H1 (cell line): ENCODE measurements at regions not wholly inside any gene's neighbourhood (a gene's known extent, or its start where the extent isn't known, plus 50 kb on each side); places are given as distances from the start of the nearest gene placed in this dataset.

Source experiments
- CTCF ChIA-PET: fragments of 300-600 bp; sonication (Branson Sonifier 250); formaldehyde crosslinking; loops from one replicate; lab custom pipeline; 2021; ENCODE audit not compliant: partially characterized antibody; lab: Charles Lee
- POLR2A ChIA-PET: fragments of 300-600 bp; sonication (Branson Sonifier 250); formaldehyde crosslinking; loops from one replicate; lab custom pipeline; 2021; ENCODE audit warnings: inconsistent platforms; ENCODE audit not compliant: partially characterized antibody; lab: Charles Lee
- DNase-seq, 2 experiments: peaks; one replicate each; pipeline versions ENCODE4 v3.0.0 to v3.0.0-alpha.2; 2010 to 2022; ENCODE audit warnings: low spot score in 2 of 2, low read depth in 1 of 2, mixed read lengths in 1 of 2
- FAIRE-seq: peaks from 2 replicates; lab custom pipeline; 2011; peaks lifted over from hg19 to GRCh38; lab: Jason Lieb, UNC
- H2AFZ ChIP-seq: 2 replicates; pipeline ENCODE4 v1.8.1; 2012; ENCODE audit warnings: low read length, inconsistent platforms
- H2AK5ac ChIP-seq: 2 replicates; pipeline ENCODE4 v1.6.1; 2013; ENCODE audit warnings: low read depth, low read length
- H2BK120ac ChIP-seq: replicated peaks from 2 replicates; pipeline ENCODE3; 2013; ENCODE audit warnings: low read depth, low read length, inconsistent platforms
- H2BK12ac ChIP-seq: 2 replicates; pipeline ENCODE4 v1.6.1; 2013; ENCODE audit warnings: low read depth, low read length
- H2BK15ac ChIP-seq: 2 replicates; pipeline ENCODE4 v1.6.1; 2013; ENCODE audit warnings: low read length
- H2BK20ac ChIP-seq: 2 replicates; pipeline ENCODE4 v1.6.1; 2013; ENCODE audit warnings: low read length
- H2BK5ac ChIP-seq: 2 replicates; pipeline ENCODE4 v1.6.1; 2013; ENCODE audit warnings: low read depth, low read length
- H3K14ac ChIP-seq: 2 replicates; pipeline ENCODE4 v1.6.1; 2013; ENCODE audit warnings: inconsistent platforms; ENCODE audit not compliant: insufficient read length
- H3K18ac ChIP-seq: 2 replicates; pipeline ENCODE4 v1.6.1; 2013; ENCODE audit warnings: low read length; ENCODE audit errors: extremely low read depth
- H3K23ac ChIP-seq: 2 replicates; pipeline ENCODE4 v1.6.1; 2013; ENCODE audit warnings: inconsistent platforms; ENCODE audit not compliant: insufficient read length
- H3K23me2 ChIP-seq: 2 replicates; pipeline ENCODE4 v1.6.1; 2013; ENCODE audit warnings: low read depth, low read length
- H3K27ac ChIP-seq: 2 replicates; pipeline ENCODE4 v1.6.1; 2011; ENCODE audit warnings: low read depth, low read length, inconsistent platforms
- H3K27me3 ChIP-seq, 4 experiments: replicated peaks in 1 of 4; 1 replicate in 1 of 4; 2 replicates in 3 of 4; pipeline versions ENCODE4 v1.6.1 to v1.8.1; 2011 to 2013; ENCODE audit warnings: low read length in 3 of 4, mild to moderate bottlenecking in 3 of 4, inconsistent platforms in 2 of 4, mixed read lengths in 2 of 4, moderate library complexity in 1 of 4; ENCODE audit not compliant: control insufficient read depth in 3 of 4, insufficient read depth in 3 of 4; ENCODE audit errors: extremely low read depth in 1 of 4
- H3K36me3 ChIP-seq, 4 experiments: 2 replicates each; pipeline versions ENCODE4 v1.6.1 to v1.8.1; 2011 to 2013; ENCODE audit warnings: mild to moderate bottlenecking in 4 of 4, low read length in 3 of 4, moderate library complexity in 2 of 4, control low read depth in 1 of 4, inconsistent platforms in 1 of 4; ENCODE audit not compliant: insufficient read depth in 4 of 4, control insufficient read depth in 2 of 4
- H3K4ac ChIP-seq: replicated peaks from 2 replicates; pipeline ENCODE3; 2013; ENCODE audit warnings: low read length, low read depth, mixed read lengths, inconsistent platforms; ENCODE audit not compliant: insufficient read length
- H3K4me1 ChIP-seq, 4 experiments: replicated peaks in 1 of 4; 1 replicate in 1 of 4; 2 replicates in 3 of 4; pipeline versions ENCODE4 v1.6.1 to v1.8.1; 2011 to 2013; ENCODE audit warnings: low read length in 3 of 4, inconsistent platforms in 2 of 4, mixed read lengths in 1 of 4; ENCODE audit not compliant: insufficient read depth in 4 of 4, control insufficient read depth in 3 of 4
- H3K4me2 ChIP-seq, 2 experiments: 2 replicates each; pipeline versions ENCODE4 v1.6.1 to v1.8.1; 2011 to 2013; ENCODE audit warnings: low read depth in 2 of 2, low read length in 2 of 2, control low read depth in 1 of 2, inconsistent platforms in 1 of 2, mild to moderate bottlenecking in 1 of 2; ENCODE audit not compliant: insufficient read depth in 1 of 2
- H3K4me3 ChIP-seq, 4 experiments: fragments of 200-600, 300-600 bp in 1 of 4; sonication (generic), shearing (Covaris generic), sonication (Bioruptor Twin) in 1 of 4; 2 replicates each; pipeline versions ENCODE4 v1.5.1 to v1.8.1; 2011 to 2016; ENCODE audit warnings: low read length in 4 of 4, low read depth in 3 of 4, control low read depth in 2 of 4, inconsistent platforms in 2 of 4, mild to moderate bottlenecking in 2 of 4, mixed read lengths in 1 of 4, moderate library complexity in 1 of 4; ENCODE audit not compliant: insufficient read depth in 2 of 4; ENCODE audit errors: extremely low read depth in 1 of 4
- H3K56ac ChIP-seq: replicated peaks from 2 replicates; pipeline ENCODE3; 2013; ENCODE audit warnings: low read depth, mild to moderate bottlenecking, mixed read lengths, low read length, inconsistent platforms; ENCODE audit not compliant: insufficient read length
- H3K79me1 ChIP-seq: 2 replicates; pipeline ENCODE4 v1.6.1; 2013; ENCODE audit warnings: low read depth, low read length, control low read depth
- H3K79me2 ChIP-seq, 2 experiments: 2 replicates each; pipeline versions ENCODE4 v1.6.1 to v1.8.1; 2012 to 2013; ENCODE audit warnings: low read length in 2 of 2, mild to moderate bottlenecking in 2 of 2, inconsistent platforms in 1 of 2; ENCODE audit not compliant: insufficient read depth in 2 of 2, control insufficient read depth in 1 of 2
- H3K9ac ChIP-seq, 4 experiments: replicated peaks in 1 of 4; 1 replicate in 1 of 4; 2 replicates in 3 of 4; pipeline versions ENCODE4 v1.6.1 to v1.8.1; 2011 to 2013; ENCODE audit warnings: low read depth in 3 of 4, low read length in 3 of 4, control low read depth in 2 of 4, mild to moderate bottlenecking in 2 of 4, moderate library complexity in 2 of 4, inconsistent platforms in 1 of 4; ENCODE audit errors: extremely low read depth in 1 of 4
- H3K9me3 ChIP-seq, 2 experiments: 2 replicates each; pipeline versions ENCODE4 v1.6.1 to v1.8.1; 2012 to 2013; ENCODE audit warnings: mild to moderate bottlenecking in 2 of 2, moderate library complexity in 2 of 2, control low read depth in 1 of 2, inconsistent platforms in 1 of 2, low read depth in 1 of 2, low read length in 1 of 2, mixed read lengths in 1 of 2; ENCODE audit not compliant: insufficient read depth in 2 of 2
- H4K20me1 ChIP-seq, 2 experiments: replicated peaks in 1 of 2; 2 replicates each; pipeline versions ENCODE3 to v1.8.1; 2011 to 2013; ENCODE audit warnings: inconsistent platforms in 2 of 2, low read length in 2 of 2, mild to moderate bottlenecking in 1 of 2; ENCODE audit not compliant: insufficient read depth in 2 of 2, control insufficient read depth in 1 of 2
- H4K5ac ChIP-seq: 2 replicates; pipeline ENCODE4 v1.6.1; 2013; ENCODE audit warnings: low read length, low read depth, mixed read lengths, inconsistent platforms; ENCODE audit not compliant: insufficient read length
- H4K8ac ChIP-seq: 2 replicates; pipeline ENCODE4 v1.8.0; 2013; ENCODE audit warnings: mild to moderate bottlenecking, moderate library complexity, low read length, inconsistent platforms; ENCODE audit not compliant: insufficient read depth; ENCODE audit errors: extremely low read depth
- H4K91ac ChIP-seq: replicated peaks from 2 replicates; pipeline ENCODE3; 2013; ENCODE audit warnings: low read length, mixed read lengths, inconsistent platforms; ENCODE audit not compliant: insufficient read length
- CTBP2 ChIP-seq: IDR thresholded peaks from 2 replicates; pipeline ENCODE4 v1.7.0; 2011; ENCODE audit warnings: borderline replicate concordance, mild to moderate bottlenecking, moderate library complexity, mixed read lengths, low read length; ENCODE audit not compliant: insufficient read depth, insufficient read length
- EP300 ChIP-seq, 2 experiments: IDR thresholded peaks; 1 replicate in 1 of 2; 2 replicates in 1 of 2; pipeline ENCODE4 v1.6.1; 2011 to 2012; ENCODE audit warnings: low read depth in 2 of 2, low read length in 2 of 2, mild to moderate bottlenecking in 2 of 2, borderline replicate concordance in 1 of 2, inconsistent platforms in 1 of 2, moderate library complexity in 1 of 2
- GABPA ChIP-seq: IDR thresholded peaks from 2 replicates; pipeline ENCODE4 v1.6.1; 2011; ENCODE audit warnings: mild to moderate bottlenecking, low read length, moderate library complexity, borderline replicate concordance; ENCODE audit not compliant: insufficient read depth
- NRF1 ChIP-seq: IDR thresholded peaks from 2 replicates; pipeline ENCODE4 v1.6.1; 2011; ENCODE audit warnings: mild to moderate bottlenecking, low read depth, low read length, improper control_type of control experiment
- RNF2 ChIP-seq: fragments of 200-900, 300-1000 bp; sonication (generic); IDR thresholded peaks from 2 replicates; pipeline ENCODE4 v1.7.1; 2016; ENCODE audit warnings: borderline replicate concordance, low read depth, mild to moderate bottlenecking, antibody characterized with exemption, low read length; ENCODE audit not compliant: poor library complexity, severe bottlenecking; ENCODE audit errors: missing control alignments
- SUZ12 ChIP-seq: fragments of 200-600 bp; sonication (generic); IDR thresholded peaks from 2 replicates; pipeline ENCODE4 v1.6.1; 2012; ENCODE audit warnings: mild to moderate bottlenecking, inconsistent platforms, low read length, moderate library complexity, mixed read lengths
- WGBS, 2 experiments: shearing (Covaris generic) in 1 of 2; methylation state at CpG; one replicate each; pipeline versions ENCODE4 v1.1.6 to v1.1.7; 2013 to 2015; ENCODE audit warnings: low lambda C conversion rate in 2 of 2, mixed read lengths in 2 of 2, inconsistent platforms in 1 of 2, low coverage in 1 of 2, missing lambda C conversion rate in 1 of 2; ENCODE audit not compliant: insufficient replicate concordance in 2 of 2, insufficient coverage in 1 of 2, insufficient read length in 1 of 2; ENCODE audit errors: extremely low coverage in 1 of 2, missing lambda C conversion rate in 1 of 2; 5-methylcytosine and 5-hydroxymethylcytosine counted together
- TF ChIP-seq, protein P1 (sequence below): IDR thresholded peaks from 2 replicates; pipeline ENCODE4 v1.6.1; 2012; ENCODE audit warnings: inconsistent platforms

DNA sequence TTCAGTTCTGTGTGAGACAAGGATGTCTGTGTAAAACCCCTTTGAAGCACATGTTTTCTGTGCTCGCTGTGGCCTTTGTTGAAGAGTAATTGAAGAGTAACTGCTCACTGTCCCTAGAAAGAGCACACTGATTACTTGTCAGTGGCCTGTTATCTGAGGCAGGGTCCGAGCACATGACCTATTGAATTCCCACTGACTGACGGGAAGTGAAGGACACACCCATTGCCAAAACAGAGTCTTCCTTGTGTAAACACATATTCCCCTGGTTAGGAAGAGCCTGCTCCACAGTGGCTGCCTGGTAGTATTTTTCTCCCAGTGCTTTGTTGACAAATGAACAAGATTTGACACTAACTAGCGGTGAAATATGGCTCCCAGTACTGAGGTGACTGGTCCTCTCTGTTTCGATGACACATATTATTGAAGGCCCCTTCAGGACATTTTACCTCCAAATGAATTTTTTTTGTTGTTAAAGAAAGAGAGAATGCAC is 148.5 kb upstream of the GYPC start:
- Histone ChIP-seq H3K9me3 (no peaks in the 10 kb centered on the region), H3K18ac (no peak overlapping the region), H4K8ac (no peak overlapping the region), H3K4me1 (peaks cover 0 to 9% (median 4%) of the 10 kb centered on the region in 4 experiments; a peak in 3 of 7 replicates), H3K56ac (no peak overlapping the region), H4K5ac (no peak overlapping the region), H3K4me2 (no peak overlapping the region), H3K36me3 (no peaks in the 10 kb centered on the region), H3K4me3 (no peak overlapping the region), H3K4ac (no peak overlapping the region), H3K14ac (no peak overlapping the region), H3K79me1 (no peaks in the 10 kb centered on the region), H4K20me1 (no peaks in the 10 kb centered on the region), H3K27ac (no peak overlapping the region), H2AK5ac (no peak overlapping the region; the same call in 1 of the 2 replicates), H3K23me2 (no peaks in the 10 kb centered on the region), H3K27me3 (no peaks in the 10 kb centered on the region), H2BK12ac (no peak overlapping the region), H4K91ac (no peak overlapping the region), H2BK20ac (no peak overlapping the region), H2AFZ (no peak overlapping the region), H2BK5ac (no peak overlapping the region), H3K9ac (no peak overlapping the region), H3K23ac (no peak overlapping the region), H2BK120ac (no peak overlapping the region), H2BK15ac (no peak overlapping the region), H3K79me2 (no peaks in the 10 kb centered on the region)
- FAIRE-seq, result no peak
- POLR2A ChIA-PET, result no interaction called here
- 77% methylated on average over 5 of the region's 5 CpGs; no CpG with 5 or more reads in 1 of the 2 experiments for WGBS, 2 experiments
- CTCF ChIA-PET, result interaction anchor here (1.3 kb wide), 1 partner anchor 20 kb away, joined by 4 read pairs; no protein-coding TSS in a partner anchor
- no peak for DNase-seq
- TF ChIP-seq RNF2 (no peak), GABPA (no peak), SUZ12 (no peak), NRF1 (no peak), CTBP2 (no peak), EP300 (IDR thresholded peaks at IDR 0.05; ENCODE audit: borderline replicate concordance in 1 of 2, low read depth in 2 of 2, low read length in 2 of 2) (no peak)
- TF ChIP-seq, protein P1, sequence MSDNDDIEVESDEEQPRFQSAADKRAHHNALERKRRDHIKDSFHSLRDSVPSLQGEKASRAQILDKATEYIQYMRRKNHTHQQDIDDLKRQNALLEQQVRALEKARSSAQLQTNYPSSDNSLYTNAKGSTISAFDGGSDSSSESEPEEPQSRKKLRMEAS, result no peak
